Activated CD8-positive, alpha-beta T cell treated with anti-CD3 and anti-CD28 coated beads, Interleukin-2, amount 10 ng/mL, durations not matched to agents 7 days and 5 days (primary cell): ENCODE measurements at regions not wholly inside any gene's neighbourhood (a gene's known extent, or its start where the extent isn't known, plus 50 kb on each side); places are given as distances from the start of the nearest gene placed in this dataset.

Experiments used
- ATAC-seq: fragments of 150-1000 bp; cut with Tn5 transposase; one replicate; pipeline ENCODE4 v1.10.0; 2021; ENCODE audit warnings: moderate library complexity
- CTCF ChIA-PET: fragments of 350-600 bp; sonication (Branson Sonifier 250); formaldehyde crosslinking; loops from one replicate; lab custom pipeline; 2021; ENCODE audit warnings: antibody characterized with exemption; lab: Charles Lee
- POLR2A ChIA-PET: fragments of 350-600 bp; sonication (Branson Sonifier 250); formaldehyde crosslinking; loops from one replicate; lab custom pipeline; 2021; ENCODE audit warnings: antibody characterized with exemption; lab: Charles Lee
- DNase-seq: peaks from one replicate; pipeline ENCODE4 v3.0.0-alpha.2; 2020
- H3K27ac Mint-ChIP-seq: one replicate; pipeline ENCODE4 v1.8.0; 2021; ENCODE audit warnings: mild to moderate bottlenecking, mixed read lengths
- H3K27me3 Mint-ChIP-seq: one replicate; pipeline ENCODE4 v1.8.0; 2021; ENCODE audit warnings: low read depth, mixed read lengths
- H3K36me3 Mint-ChIP-seq: one replicate; pipeline ENCODE4 v1.8.0; 2021; ENCODE audit warnings: low read depth, mixed read lengths
- H3K4me1 Mint-ChIP-seq: one replicate; pipeline ENCODE4 v1.8.0; 2021; ENCODE audit warnings: low read depth, mixed read lengths
- H3K4me3 Mint-ChIP-seq: one replicate; pipeline ENCODE4 v1.8.0; 2021; ENCODE audit warnings: mild to moderate bottlenecking, mixed read lengths
- H3K9me3 Mint-ChIP-seq: one replicate; pipeline ENCODE4 v1.8.0; 2022; ENCODE audit warnings: mixed read lengths; ENCODE audit not compliant: insufficient read depth

DNA sequence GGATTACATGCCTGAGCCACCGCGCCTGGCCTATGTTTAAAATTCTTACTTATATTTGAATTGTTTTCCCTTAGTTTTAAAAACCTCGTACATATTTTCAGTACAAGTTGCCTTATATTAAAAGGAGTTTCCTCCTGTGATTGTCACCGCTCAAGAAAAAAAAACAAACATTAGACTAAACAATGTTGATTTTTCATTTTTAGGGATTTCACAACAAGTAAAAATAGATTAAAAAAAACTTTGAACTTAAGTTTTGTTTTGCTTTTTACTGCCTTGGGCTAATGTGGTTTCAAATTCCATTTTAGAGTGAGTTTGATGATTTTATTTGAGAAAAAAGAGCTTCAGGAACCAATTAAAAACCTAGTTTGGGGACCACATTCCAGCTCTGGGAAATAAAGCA lies 1196.6 kb upstream of the CDH18 start:
- ChIA-PET CTCF (no interaction called here), POLR2A (no interaction called here)
- Mint-ChIP-seq H3K36me3 (no peaks in the 10 kb centered on the region), H3K27ac (no peak overlapping the region), H3K27me3 (no peaks in the 10 kb centered on the region), H3K4me3 (no peak overlapping the region), H3K4me1 (no peaks in the 10 kb centered on the region), H3K9me3 (no peaks in the 10 kb centered on the region)
- ATAC-seq (no peak), DNase-seq (no peak)

DNA sequence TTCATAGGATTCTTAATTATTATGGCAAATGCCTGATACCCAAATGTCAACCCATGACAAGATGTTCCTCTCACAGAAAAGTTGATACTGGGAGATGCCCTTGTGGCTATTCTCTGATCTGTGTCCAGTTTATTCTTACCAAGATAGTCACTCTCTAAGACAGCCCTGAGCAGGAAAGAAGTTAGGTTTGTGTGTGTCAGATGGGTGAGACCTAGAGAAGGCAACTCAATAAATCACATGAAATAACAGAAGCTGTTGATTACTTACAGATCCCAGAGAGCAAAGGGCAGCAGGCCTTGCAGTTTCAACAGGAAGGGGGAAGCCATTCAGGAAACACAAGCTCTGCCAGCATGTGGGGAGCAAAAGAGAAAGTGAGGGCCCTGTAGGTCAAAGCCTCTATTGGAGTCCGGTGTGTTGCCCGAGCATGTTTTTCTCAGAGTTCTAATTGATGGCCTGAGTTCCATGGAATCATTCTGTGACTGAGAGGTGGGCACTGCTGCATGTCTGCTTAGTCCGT lies 1193.7 kb upstream of the CDH18 start:
- H3K4me3 Mint-ChIP-seq: no peak overlapping the region
- ATAC-seq: no peak
- ChIA-PET CTCF (no interaction called here), POLR2A (no interaction called here)
- H3K36me3 Mint-ChIP-seq: no peaks in the 10 kb centered on the region
- DNase-seq: no peak
- no peak overlapping the region for H3K27ac Mint-ChIP-seq
- no peaks in the 10 kb centered on the region for H3K27me3 Mint-ChIP-seq
- H3K4me1 Mint-ChIP-seq: no peaks in the 10 kb centered on the region
- no peaks in the 10 kb centered on the region for H3K9me3 Mint-ChIP-seq

DNA sequence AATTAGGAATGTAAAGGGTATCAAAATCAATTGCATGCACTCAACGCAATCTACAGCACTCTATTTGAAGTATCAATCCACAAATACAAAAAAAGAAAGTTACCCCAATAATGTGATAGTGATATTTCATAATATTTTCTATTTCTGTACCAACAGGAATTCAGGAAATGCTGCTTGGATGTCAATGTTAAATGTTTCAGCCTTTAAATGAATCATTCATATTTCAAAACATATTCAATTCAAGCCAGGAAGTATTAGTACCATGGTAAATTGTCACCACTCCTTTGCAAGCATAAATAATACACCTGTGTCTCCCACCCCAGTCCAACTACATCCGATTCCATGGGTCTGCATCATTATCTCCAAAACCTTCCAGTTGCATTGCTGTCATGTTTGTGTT lies 1185.5 kb upstream of the CDH18 start:
- POLR2A ChIA-PET: no interaction called here

DNA sequence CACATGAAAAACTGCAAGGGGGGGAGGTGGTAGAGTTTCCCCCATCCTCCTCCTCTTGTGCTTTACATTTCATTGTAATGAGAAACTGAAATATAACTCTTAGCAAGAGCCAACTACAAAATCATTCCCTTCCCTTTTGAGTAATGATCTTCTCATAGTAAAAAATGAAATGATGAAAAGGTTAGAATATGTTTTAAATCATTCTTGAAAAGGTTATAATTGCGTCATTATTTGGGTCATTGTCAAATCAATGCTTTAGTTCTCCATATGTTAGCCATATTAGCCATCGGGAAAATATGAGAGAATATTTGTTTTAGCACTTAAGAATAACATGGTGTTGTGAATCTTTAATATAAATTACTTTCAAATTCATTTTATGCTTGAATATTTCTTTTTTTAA lies 1185.0 kb upstream of the CDH18 start:
- no peaks in the 10 kb centered on the region for H3K4me1 Mint-ChIP-seq

More for the DNA sequence above, 1185.5 kb upstream of the CDH18 start:
- Mint-ChIP-seq H3K4me1 (no peaks in the 10 kb centered on the region), H3K27me3 (no peaks in the 10 kb centered on the region), H3K27ac (no peak overlapping the region), H3K9me3 (peaks cover 12% of the 10 kb centered on the region), H3K36me3 (no peaks in the 10 kb centered on the region), H3K4me3 (no peak overlapping the region)
- CTCF ChIA-PET: no interaction called here
- no peak for ATAC-seq
- DNase-seq: no peak

DNA sequence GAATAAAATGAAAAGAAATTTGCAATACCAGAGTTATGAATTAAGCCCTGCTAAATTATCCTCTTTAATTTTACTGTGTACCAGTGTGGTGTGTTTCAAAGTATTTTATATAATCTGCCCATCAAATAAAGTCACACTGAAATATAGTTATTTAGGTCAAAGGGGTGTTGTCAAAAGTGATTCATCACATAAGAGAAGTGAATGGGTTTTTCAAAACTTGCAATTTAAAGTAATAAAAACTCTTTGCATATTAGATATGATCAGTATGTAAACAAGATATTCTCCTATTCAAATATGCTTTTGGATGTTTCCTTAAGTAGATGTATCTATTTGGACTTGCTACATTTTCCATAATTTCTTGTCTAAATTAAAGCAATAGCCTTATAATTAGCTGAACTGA lies 1183.0 kb upstream of the CDH18 start:
- Mint-ChIP-seq H3K36me3 (no peaks in the 10 kb centered on the region), H3K4me3 (no peak overlapping the region), H3K9me3 (peaks cover 13% of the 10 kb centered on the region), H3K4me1 (no peaks in the 10 kb centered on the region), H3K27me3 (no peaks in the 10 kb centered on the region), H3K27ac (no peak overlapping the region)
- DNase-seq (no peak), ATAC-seq (no peak)
- ChIA-PET POLR2A (no interaction called here), CTCF (no interaction called here)

More for the DNA sequence above, 1185.0 kb upstream of the CDH18 start:
- Mint-ChIP-seq H3K27ac (no peak overlapping the region), H3K4me3 (no peak overlapping the region), H3K9me3 (peaks cover 12% of the 10 kb centered on the region), H3K27me3 (no peaks in the 10 kb centered on the region), H3K36me3 (no peaks in the 10 kb centered on the region)
- ChIA-PET POLR2A (no interaction called here), CTCF (no interaction called here)
- ATAC-seq (no peak), DNase-seq (no peak)

DNA sequence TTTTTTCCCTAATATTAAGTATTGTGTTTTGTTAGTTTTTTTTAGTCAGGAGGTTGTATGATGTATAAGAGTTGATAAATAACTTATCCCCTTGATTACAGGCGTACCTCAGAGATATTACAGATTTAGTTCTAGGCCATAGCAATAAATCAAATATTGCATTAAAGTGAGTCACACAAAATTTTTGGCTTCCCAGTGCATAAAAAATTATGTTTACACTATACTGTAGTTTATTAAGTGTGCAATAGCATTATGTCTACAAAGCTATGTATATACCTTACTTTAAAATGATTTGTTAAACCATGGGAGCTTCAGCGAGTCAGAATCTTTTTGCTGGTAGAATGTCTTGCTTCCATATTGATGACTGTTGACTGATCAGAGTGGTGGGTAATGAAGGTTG lies 1180.6 kb upstream of the CDH18 start:
- no peak for DNase-seq
- POLR2A ChIA-PET: no interaction called here
- CTCF ChIA-PET: no interaction called here
- Mint-ChIP-seq H3K9me3 (peaks cover 13% of the 10 kb centered on the region), H3K27ac (no peak overlapping the region), H3K36me3 (no peaks in the 10 kb centered on the region), H3K27me3 (no peaks in the 10 kb centered on the region), H3K4me1 (no peaks in the 10 kb centered on the region), H3K4me3 (no peak overlapping the region)
- no peak for ATAC-seq

DNA sequence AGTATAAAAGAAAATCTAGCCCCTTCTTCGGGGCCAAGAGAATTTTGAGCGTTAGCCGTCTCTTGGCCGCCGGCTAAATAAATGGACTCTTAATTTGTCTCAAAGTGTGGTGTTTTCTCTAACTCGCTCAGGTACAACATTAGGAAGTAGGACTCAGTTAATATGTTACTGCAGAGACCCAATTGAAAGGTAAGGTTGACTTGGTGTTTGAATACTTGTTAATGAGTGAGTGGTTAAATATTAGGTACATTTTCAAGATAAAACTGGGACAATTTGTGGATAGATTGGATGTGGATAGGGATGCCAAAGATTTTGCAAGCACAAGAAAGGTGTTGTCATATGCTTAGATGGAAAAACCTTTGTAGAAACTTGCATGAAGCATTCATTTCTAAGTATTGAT lies 1177.3 kb upstream of the CDH18 start:
- no peaks in the 10 kb centered on the region for H3K27me3 Mint-ChIP-seq

DNA sequence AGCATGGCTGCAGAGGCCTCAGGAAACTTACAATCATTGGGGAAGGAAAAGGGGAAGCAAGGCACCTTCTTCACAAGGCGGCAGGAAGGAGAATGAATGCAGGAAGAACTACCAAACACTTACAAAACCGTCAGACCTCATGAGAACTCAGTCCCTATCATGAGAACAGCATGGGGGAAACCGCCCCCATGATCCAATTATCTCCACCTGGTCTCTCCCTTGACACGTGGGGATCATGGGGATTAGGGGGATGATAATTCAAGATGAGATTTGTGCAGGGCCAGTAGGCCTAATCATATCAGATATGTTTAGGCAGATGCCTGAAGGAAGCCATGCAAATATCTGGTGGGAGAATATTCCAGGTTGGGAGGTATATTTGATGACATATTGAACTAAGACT lies 1176.4 kb upstream of the CDH18 start:
- no peak overlapping the region for H3K27ac Mint-ChIP-seq
- POLR2A ChIA-PET: no interaction called here
- H3K36me3 Mint-ChIP-seq: no peaks in the 10 kb centered on the region

More for the DNA sequence above, 1177.3 kb upstream of the CDH18 start:
- Mint-ChIP-seq H3K4me1 (no peaks in the 10 kb centered on the region), H3K9me3 (peaks cover 11% of the 10 kb centered on the region), H3K27ac (no peak overlapping the region), H3K4me3 (no peak overlapping the region), H3K36me3 (no peaks in the 10 kb centered on the region)
- ChIA-PET CTCF (no interaction called here), POLR2A (no interaction called here)
- DNase-seq (no peak), ATAC-seq (no peak)

DNA sequence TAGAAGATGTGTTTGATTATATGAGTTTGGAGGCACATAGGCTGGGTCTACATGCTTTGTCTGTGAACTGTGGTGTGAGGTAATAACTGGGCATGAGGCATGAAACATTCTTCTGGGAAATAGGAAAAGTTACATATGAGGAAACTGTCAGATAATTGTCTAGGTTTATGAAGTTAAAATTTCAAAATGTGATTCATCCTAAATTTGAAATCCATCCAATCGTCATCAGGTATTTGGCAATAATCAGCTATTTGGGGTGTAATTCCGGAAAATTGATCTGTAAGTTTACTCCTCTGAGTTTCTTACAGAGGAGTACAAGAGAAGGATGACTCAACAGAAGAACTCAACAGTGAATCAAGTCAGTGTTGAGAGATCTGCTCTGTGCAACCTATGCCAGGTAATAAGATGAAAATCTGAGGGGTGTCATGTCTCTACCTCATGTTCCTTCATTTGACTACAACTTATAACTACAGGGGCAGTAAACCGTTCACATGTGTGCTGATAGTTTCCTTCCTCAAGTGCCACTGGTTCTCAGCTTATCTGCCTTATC lies 1171.6 kb upstream of the CDH18 start:
- Mint-ChIP-seq H3K36me3 (no peaks in the 10 kb centered on the region), H3K4me1 (no peaks in the 10 kb centered on the region), H3K9me3 (peaks cover 15% of the 10 kb centered on the region), H3K27ac (no peak overlapping the region), H3K27me3 (no peaks in the 10 kb centered on the region), H3K4me3 (no peak overlapping the region)
- ChIA-PET CTCF (no interaction called here), POLR2A (no interaction called here)
- ATAC-seq (no peak), DNase-seq (no peak)

More for the DNA sequence above, 1176.4 kb upstream of the CDH18 start:
- CTCF ChIA-PET: no interaction called here
- no peak for ATAC-seq
- Mint-ChIP-seq H3K4me1 (no peaks in the 10 kb centered on the region), H3K9me3 (peaks cover 13% of the 10 kb centered on the region), H3K4me3 (no peak overlapping the region), H3K27me3 (no peaks in the 10 kb centered on the region)
- DNase-seq: no peak

DNA sequence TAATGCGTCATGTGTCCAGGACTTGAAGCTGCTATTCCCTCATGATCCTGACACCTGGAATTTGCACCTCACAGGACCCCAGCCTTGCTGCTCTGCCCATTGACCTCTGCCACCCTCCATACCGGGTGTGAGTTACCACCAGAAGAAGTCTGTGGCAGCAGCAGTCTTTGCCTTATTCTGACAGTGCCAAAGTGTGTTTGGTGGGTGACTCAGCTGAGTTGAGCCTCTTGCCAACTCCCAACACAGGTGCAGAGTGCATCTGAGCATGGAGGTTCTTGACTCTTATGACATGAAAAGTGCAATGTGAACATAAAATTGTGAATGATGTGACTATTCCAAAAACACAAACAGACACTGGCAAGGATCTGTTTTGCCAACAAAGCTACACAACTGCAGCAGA lies 1166.5 kb upstream of the CDH18 start:
- ATAC-seq: no peak
- H3K36me3 Mint-ChIP-seq: no peaks in the 10 kb centered on the region
- H3K9me3 Mint-ChIP-seq: peaks cover 10% of the 10 kb centered on the region
- H3K4me1 Mint-ChIP-seq: no peaks in the 10 kb centered on the region
- DNase-seq: no peak
- no peaks in the 10 kb centered on the region for H3K27me3 Mint-ChIP-seq
- H3K27ac Mint-ChIP-seq: no peak overlapping the region
- ChIA-PET CTCF (no interaction called here), POLR2A (no interaction called here)
- H3K4me3 Mint-ChIP-seq: no peak overlapping the region

DNA sequence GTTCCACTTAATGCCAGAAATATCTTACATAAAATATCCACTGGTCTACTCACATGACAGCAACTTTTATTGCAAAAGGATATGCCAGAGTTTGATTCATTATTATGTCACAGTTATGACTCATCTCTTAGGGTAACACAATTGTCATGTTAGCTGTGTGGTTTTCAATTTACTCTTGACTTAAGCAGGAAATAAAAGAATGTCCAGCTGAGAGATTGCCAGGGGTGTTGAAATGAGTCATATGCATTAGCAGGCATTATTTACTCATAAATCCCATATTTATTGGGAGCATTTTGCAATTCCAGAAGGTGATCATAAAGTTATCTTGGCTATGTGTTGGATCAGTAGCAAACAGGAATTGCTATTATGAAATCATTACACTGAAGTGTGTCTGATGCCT lies 1164.6 kb upstream of the CDH18 start:
- no peak for ATAC-seq
- DNase-seq: no peak
- Mint-ChIP-seq H3K9me3 (peaks cover 4% of the 10 kb centered on the region), H3K27ac (no peak overlapping the region), H3K4me3 (no peak overlapping the region), H3K4me1 (no peaks in the 10 kb centered on the region), H3K27me3 (no peaks in the 10 kb centered on the region), H3K36me3 (no peaks in the 10 kb centered on the region)
- ChIA-PET CTCF (no interaction called here), POLR2A (no interaction called here)

DNA sequence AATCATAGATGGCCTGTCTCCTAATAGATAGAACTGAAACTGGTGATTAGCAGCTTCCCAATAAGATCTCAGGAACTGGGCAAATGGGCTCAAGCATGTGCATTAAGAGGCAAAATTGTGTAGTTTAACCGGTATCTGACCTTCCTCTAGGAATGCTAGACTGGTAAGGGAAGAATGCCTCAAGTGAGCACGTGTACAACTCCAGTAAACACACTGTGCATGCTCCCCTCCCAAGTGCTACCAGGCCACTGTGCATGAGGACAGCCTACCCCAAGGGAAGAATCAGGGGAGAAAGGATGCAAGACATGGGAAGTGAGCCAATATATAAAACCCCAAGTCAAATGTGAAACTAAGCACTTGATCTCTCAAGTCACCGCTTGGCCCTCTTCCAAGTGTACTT lies 1157.4 kb upstream of the CDH18 start:
- H3K27ac Mint-ChIP-seq: no peak overlapping the region
- POLR2A ChIA-PET: no interaction called here
- H3K9me3 Mint-ChIP-seq: peaks cover 3% of the 10 kb centered on the region
- H3K4me3 Mint-ChIP-seq: no peak overlapping the region
- H3K27me3 Mint-ChIP-seq: no peaks in the 10 kb centered on the region
- H3K4me1 Mint-ChIP-seq: no peaks in the 10 kb centered on the region
- ATAC-seq: no peak
- DNase-seq: no peak
- no peaks in the 10 kb centered on the region for H3K36me3 Mint-ChIP-seq
- CTCF ChIA-PET: no interaction called here

DNA sequence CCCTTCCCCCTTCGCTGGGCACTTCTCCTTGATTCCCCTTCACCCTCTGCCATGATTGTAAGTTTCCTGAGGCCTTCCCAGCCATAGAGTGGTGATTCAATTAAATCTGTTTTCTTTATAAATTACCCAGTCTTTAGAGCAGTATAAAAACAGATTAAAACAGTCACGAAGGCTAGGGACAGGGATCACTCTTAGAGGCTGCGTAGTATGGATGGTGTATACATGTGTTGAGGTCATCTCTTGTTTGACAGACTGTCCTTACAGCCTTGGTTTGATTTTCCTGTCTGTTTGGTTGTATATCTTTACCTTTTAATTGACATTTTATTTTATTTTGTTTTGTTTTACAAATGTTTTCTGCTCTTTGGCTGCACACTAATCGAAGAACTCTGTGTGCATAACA lies 1155.7 kb upstream of the CDH18 start:
- H3K4me3 Mint-ChIP-seq: no peak overlapping the region
- CTCF ChIA-PET: no interaction called here
- H3K27ac Mint-ChIP-seq: no peak overlapping the region

More for the DNA sequence above, 1155.7 kb upstream of the CDH18 start:
- no peak for DNase-seq
- POLR2A ChIA-PET: no interaction called here
- no peaks in the 10 kb centered on the region for H3K4me1 Mint-ChIP-seq
- peaks cover 3% of the 10 kb centered on the region for H3K9me3 Mint-ChIP-seq
- H3K36me3 Mint-ChIP-seq: no peaks in the 10 kb centered on the region
- no peaks in the 10 kb centered on the region for H3K27me3 Mint-ChIP-seq
- ATAC-seq: no peak
